ENCODE measurements at regions not wholly inside any gene's neighbourhood (a gene's known extent, or its start where the extent isn't known, plus 50 kb on each side); places are given as distances from the start of the nearest gene placed in this dataset.

DNA sequence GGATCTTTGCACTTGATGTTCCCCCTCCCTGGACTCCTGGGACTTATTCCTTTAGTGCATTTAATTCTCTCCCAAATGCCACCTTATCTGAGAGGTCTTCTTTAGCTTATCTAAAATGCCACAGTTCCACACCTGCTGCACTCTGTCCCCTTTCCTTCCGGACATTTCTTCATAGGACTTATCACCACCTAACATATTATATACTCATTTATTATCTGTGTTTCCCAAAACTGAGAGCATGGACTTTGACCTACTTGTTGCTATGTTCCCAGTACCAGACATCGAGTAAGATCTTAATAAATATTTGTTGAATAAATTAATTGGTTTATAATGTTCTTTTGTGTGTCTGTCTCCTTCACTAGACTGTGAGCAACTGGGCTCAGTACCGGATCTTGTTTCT lies 585.3 kb downstream of the INSC start:
- ATAC-seq = no peak
- WGBS, 4 donors = 81 to 91% (median 89%) methylated on average over 3 of the region's 3 CpGs
- no peak for TF ChIP-seq POLR2A (IDR thresholded peaks at IDR 0.05)
- TF ChIP-seq, protein P1, sequence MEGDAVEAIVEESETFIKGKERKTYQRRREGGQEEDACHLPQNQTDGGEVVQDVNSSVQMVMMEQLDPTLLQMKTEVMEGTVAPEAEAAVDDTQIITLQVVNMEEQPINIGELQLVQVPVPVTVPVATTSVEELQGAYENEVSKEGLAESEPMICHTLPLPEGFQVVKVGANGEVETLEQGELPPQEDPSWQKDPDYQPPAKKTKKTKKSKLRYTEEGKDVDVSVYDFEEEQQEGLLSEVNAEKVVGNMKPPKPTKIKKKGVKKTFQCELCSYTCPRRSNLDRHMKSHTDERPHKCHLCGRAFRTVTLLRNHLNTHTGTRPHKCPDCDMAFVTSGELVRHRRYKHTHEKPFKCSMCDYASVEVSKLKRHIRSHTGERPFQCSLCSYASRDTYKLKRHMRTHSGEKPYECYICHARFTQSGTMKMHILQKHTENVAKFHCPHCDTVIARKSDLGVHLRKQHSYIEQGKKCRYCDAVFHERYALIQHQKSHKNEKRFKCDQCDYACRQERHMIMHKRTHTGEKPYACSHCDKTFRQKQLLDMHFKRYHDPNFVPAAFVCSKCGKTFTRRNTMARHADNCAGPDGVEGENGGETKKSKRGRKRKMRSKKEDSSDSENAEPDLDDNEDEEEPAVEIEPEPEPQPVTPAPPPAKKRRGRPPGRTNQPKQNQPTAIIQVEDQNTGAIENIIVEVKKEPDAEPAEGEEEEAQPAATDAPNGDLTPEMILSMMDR (IDR thresholded peaks at IDR 0.05) = no peak
- no peak for DNase-seq
- Histone ChIP-seq H3K27me3 (no peaks in the 10 kb centered on the region), H3K9me3 (no peaks in the 10 kb centered on the region), H3K27ac (no peak overlapping the region), H3K4me3 (no peak overlapping the region), H3K4me1 (no peaks in the 10 kb centered on the region), H3K36me3 (no peaks in the 10 kb centered on the region)
- intact Hi-C loops (cut with DNase I) = no loop called here

DNA sequence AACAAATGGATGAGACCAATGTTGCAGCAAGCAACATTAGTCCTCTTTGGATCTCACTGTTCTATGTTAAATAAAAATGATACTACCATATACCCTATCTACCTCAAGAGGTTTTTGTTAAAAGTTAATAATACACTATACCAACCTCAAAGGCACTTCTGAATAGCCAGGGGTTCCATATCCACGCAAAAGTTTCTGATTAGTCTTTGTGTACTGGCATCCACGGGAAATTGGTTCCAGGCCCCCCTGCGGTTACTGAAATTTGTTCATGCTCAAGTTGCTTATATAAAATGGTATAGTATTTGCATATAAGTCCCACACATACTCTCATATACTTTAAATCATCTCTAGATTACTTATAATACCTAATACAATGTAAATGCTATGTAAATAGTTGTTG lies 585.7 kb downstream of the INSC start:
- no peak overlapping the region for H3K4me3 ChIP-seq

DNA sequence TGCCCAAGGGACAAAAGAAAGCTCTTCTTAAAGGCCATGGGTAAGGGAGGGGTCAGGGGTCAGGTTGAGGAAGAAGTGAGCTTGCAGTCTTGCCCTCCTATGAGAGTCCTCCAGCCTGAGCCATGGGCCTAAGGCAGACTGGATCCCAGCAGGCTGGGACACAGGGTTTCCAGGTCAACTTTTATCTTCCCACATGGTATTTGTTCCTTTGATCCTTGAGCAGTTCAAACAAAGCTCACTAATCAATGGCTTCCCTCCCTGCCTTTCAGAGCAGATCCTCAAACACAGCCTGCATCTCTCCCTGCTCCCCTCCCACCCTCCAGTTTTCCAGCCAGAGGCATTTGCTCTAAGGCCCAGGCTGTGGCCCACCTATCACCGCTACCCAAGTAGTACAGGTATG lies 589.3 kb downstream of the INSC start:
- TF ChIP-seq, protein P1 (IDR thresholded peaks at IDR 0.05) = no peak
- no peak for TF ChIP-seq POLR2A (IDR thresholded peaks at IDR 0.05)
- WGBS, 4 donors = 100% methylated on average over 1 of the region's 1 CpG
- no peak overlapping the region for H3K4me3 ChIP-seq
- no peaks in the 10 kb centered on the region for H3K36me3 ChIP-seq
- H3K27ac ChIP-seq = no peak overlapping the region
- H3K27me3 ChIP-seq = no peaks in the 10 kb centered on the region
- H3K4me1 ChIP-seq = peaks cover 0 to 13% (median 6%) of the 10 kb centered on the region in 12 donors
- ATAC-seq (no peak), DNase-seq (no peak)
- intact Hi-C loops (cut with DNase I) = no loop called here
- no peaks in the 10 kb centered on the region for H3K9me3 ChIP-seq

More for the DNA sequence above, 585.7 kb downstream of the INSC start:
- Histone ChIP-seq H3K27me3 (no peaks in the 10 kb centered on the region), H3K36me3 (no peaks in the 10 kb centered on the region), H3K4me1 (no peaks in the 10 kb centered on the region), H3K9me3 (no peaks in the 10 kb centered on the region), H3K27ac (no peak overlapping the region)
- WGBS, 4 donors = 91 to 98% (median 97%) methylated on average over 3 of the region's 3 CpGs
- intact Hi-C loops (cut with DNase I) = no loop called here
- TF ChIP-seq, protein P1 (IDR thresholded peaks at IDR 0.05) = no peak
- no peak for TF ChIP-seq POLR2A (IDR thresholded peaks at IDR 0.05)
- ATAC-seq = no peak
- DNase-seq = no peak

DNA sequence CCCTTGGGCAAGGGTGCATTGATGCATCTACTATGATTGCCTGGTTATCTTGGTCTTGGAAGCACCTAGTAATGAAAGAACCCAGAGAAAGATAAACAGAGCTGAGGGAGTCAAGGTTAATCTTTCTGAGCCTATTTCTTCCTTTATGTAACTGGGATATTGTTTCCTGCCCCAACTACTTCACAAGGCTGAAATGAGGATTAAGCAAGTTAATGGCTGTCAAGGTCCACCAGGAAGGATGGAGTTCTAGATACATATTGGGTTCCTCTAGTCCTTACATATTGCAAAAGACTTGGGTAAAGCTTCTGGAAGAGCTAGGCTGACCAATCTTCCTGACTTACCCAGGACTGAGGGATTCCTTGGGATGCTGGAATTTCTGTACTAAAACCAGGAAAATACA lies 589.8 kb downstream of the INSC start:
- ATAC-seq (no peak), DNase-seq (no peak)
- intact Hi-C loops (cut with DNase I) = no loop called here
- H3K9me3 ChIP-seq = no peaks in the 10 kb centered on the region
- no peak overlapping the region for H3K4me3 ChIP-seq
- no peak overlapping the region for H3K27ac ChIP-seq
- TF ChIP-seq, protein P1 (IDR thresholded peaks at IDR 0.05) = no peak
- TF ChIP-seq POLR2A (IDR thresholded peaks at IDR 0.05) = no peak
- no peaks in the 10 kb centered on the region for H3K27me3 ChIP-seq
- H3K4me1 ChIP-seq = peaks cover 0 to 13% (median 6%) of the 10 kb centered on the region in 12 donors
- no peaks in the 10 kb centered on the region for H3K36me3 ChIP-seq
